Chondrocyte (in vitro differentiated cells): ENCODE measurements at regions not wholly inside any gene's neighbourhood (a gene's known extent, or its start where the extent isn't known, plus 50 kb on each side); places are given as distances from the start of the nearest gene placed in this dataset.
"Not testable (repeated sequence)": the region's sequence is repeated elsewhere in the genome, so short reads cannot be mapped to it uniquely, and the experiment has no call there.

ENCODE experiments used
- DNase-seq: peaks from one replicate; pipeline ENCODE4 v3.0.0; 2021; ENCODE audit warnings: mixed read lengths, low spot score
- H3K27ac Mint-ChIP-seq: one replicate; pipeline ENCODE4 v1.8.0; 2021; ENCODE audit warnings: mild to moderate bottlenecking, moderate library complexity, mixed read lengths; ENCODE audit not compliant: unreplicated experiment
- H3K27me3 Mint-ChIP-seq: 2 replicates; pipeline ENCODE4 v1.8.0; 2021; ENCODE audit warnings: low read depth, mixed read lengths
- H3K36me3 Mint-ChIP-seq: 2 replicates; pipeline ENCODE4 v1.8.0; 2021; ENCODE audit warnings: low read depth, mixed read lengths
- H3K4me1 Mint-ChIP-seq: 2 replicates; pipeline ENCODE4 v1.8.0; 2021; ENCODE audit warnings: low read depth, mild to moderate bottlenecking, mixed read lengths
- H3K4me3 Mint-ChIP-seq: one replicate; pipeline ENCODE4 v1.8.0; 2021; ENCODE audit warnings: mild to moderate bottlenecking, moderate library complexity, mixed read lengths; ENCODE audit not compliant: unreplicated experiment
- H3K9me3 Mint-ChIP-seq: 2 replicates; pipeline ENCODE4 v1.8.0; 2021; ENCODE audit warnings: low read depth, mixed read lengths
- TF ChIP-seq, protein P1 (sequence below): fragments of 200-600 bp; sonication (generic); IDR thresholded peaks from 2 replicates; pipeline ENCODE4 v1.5.0; 2021; ENCODE audit warnings: antibody characterized with exemption, mild to moderate bottlenecking, moderate library complexity

GRCh38 chr4:64766565-64766964 is 357.3 kb upstream of the TECRL start:
- Mint-ChIP-seq H3K9me3 (peaks cover 3% of the 10 kb centered on the region), H3K27ac (no peak overlapping the region), H3K27me3 (peaks cover 3% of the 10 kb centered on the region), H3K36me3 (no peaks in the 10 kb centered on the region), H3K4me3 (no peak overlapping the region), H3K4me1 (no peaks in the 10 kb centered on the region)
- DNase-seq: no peak
- TF ChIP-seq, protein P1, sequence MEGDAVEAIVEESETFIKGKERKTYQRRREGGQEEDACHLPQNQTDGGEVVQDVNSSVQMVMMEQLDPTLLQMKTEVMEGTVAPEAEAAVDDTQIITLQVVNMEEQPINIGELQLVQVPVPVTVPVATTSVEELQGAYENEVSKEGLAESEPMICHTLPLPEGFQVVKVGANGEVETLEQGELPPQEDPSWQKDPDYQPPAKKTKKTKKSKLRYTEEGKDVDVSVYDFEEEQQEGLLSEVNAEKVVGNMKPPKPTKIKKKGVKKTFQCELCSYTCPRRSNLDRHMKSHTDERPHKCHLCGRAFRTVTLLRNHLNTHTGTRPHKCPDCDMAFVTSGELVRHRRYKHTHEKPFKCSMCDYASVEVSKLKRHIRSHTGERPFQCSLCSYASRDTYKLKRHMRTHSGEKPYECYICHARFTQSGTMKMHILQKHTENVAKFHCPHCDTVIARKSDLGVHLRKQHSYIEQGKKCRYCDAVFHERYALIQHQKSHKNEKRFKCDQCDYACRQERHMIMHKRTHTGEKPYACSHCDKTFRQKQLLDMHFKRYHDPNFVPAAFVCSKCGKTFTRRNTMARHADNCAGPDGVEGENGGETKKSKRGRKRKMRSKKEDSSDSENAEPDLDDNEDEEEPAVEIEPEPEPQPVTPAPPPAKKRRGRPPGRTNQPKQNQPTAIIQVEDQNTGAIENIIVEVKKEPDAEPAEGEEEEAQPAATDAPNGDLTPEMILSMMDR: no peak

GRCh38 chr4:64756016-64756415 is 346.8 kb upstream of the TECRL start:
- Mint-ChIP-seq H3K4me1 (no peaks in the 10 kb centered on the region), H3K4me3 (no peak overlapping the region), H3K27me3 (peaks cover 2% of the 10 kb centered on the region), H3K9me3 (peaks cover 14% of the 10 kb centered on the region), H3K36me3 (no peaks in the 10 kb centered on the region), H3K27ac (no peak overlapping the region)
- DNase-seq: no peak
- TF ChIP-seq, protein P1: no peak

- peaks cover 10% of the 10 kb centered on the region for H3K9me3 Mint-ChIP-seq
- H3K27ac Mint-ChIP-seq: no peak overlapping the region
- H3K4me1 Mint-ChIP-seq: no peaks in the 10 kb centered on the region
- no peaks in the 10 kb centered on the region for H3K36me3 Mint-ChIP-seq
- TF ChIP-seq, protein P1: no peak
- peak; percentile 87 for DNase-seq
- peaks cover 1% of the 10 kb centered on the region for H3K27me3 Mint-ChIP-seq
- no peak overlapping the region for H3K4me3 Mint-ChIP-seq
Observed at GRCh38 chr4:64747919-64748715, 338.9 kb upstream of the TECRL start.

GRCh38 chr4:64738240-64738639 is 329.0 kb upstream of the TECRL start:
- Mint-ChIP-seq H3K4me3 (no peak overlapping the region), H3K4me1 (no peaks in the 10 kb centered on the region), H3K27me3 (peaks cover 3% of the 10 kb centered on the region), H3K36me3 (no peaks in the 10 kb centered on the region), H3K9me3 (peaks cover 3% of the 10 kb centered on the region), H3K27ac (no peak overlapping the region)
- TF ChIP-seq, protein P1: no peak
- no peak for DNase-seq

GRCh38 chr4:64737854-64738138 is 328.5 kb upstream of the TECRL start:
- not testable (repeated sequence) for H3K4me3 Mint-ChIP-seq, H3K36me3 Mint-ChIP-seq, DNase-seq, H3K9me3 Mint-ChIP-seq, H3K27ac Mint-ChIP-seq, H3K27me3 Mint-ChIP-seq, H3K4me1 Mint-ChIP-seq
